K562 (cell line): ENCODE measurements at regions not wholly inside any gene's neighbourhood (a gene's known extent, or its start where the extent isn't known, plus 50 kb on each side); places are given as distances from the start of the nearest gene placed in this dataset.

Source experiments
- ATAC-seq: fragments of 200-7000 bp; cut with Tn5 transposase; 3 replicates; pipeline ENCODE4 v1.9.1; 2020; ENCODE audit warnings: moderate library complexity
- BruUV-seq: library from RNA; stranded (reverse); fragments of 400-500 nt; replicated peaks from 2 replicates; lab custom pipeline; 2021; lab: Mats Ljungman, UMichigan
- CTCF ChIA-PET: fragments of 300-600 bp; formaldehyde crosslinking; extraction: SDS; loops from one replicate; lab custom pipeline; 2021; ENCODE audit warnings: low intra/inter-chr PET ratio; lab: Yijun Ruan, JAX
- POLR2A ChIA-PET: fragments of 300-600, 350-650 bp; sonication (Branson Sonifier 250); formaldehyde crosslinking; extraction: SDS; loops from one replicate; lab custom pipeline; 2021; ENCODE audit warnings: antibody characterized with exemption, inconsistent platforms; lab: Yijun Ruan, JAX
- DNase-seq, 4 experiments: peaks; one replicate each; pipeline versions ENCODE4 v3.0.0 to v3.0.0-alpha.2; 2011 to 2018; ENCODE audit warnings: low spot score in 3 of 4, mixed read lengths in 3 of 4; ENCODE audit errors: extremely low read depth in 1 of 4
- FAIRE-seq: peaks from 2 replicates; lab custom pipeline; 2011; peaks lifted over from hg19 to GRCh38; lab: Jason Lieb, UNC
- H2AFZ ChIP-seq: 2 replicates; pipeline ENCODE4 v1.6.0; 2011; ENCODE audit warnings: low read depth, low read length, control low read depth, inconsistent platforms
- H3K27ac ChIP-seq: fragments of 200-600 bp; 3 replicates; pipeline ENCODE4 v1.8.0; 2011; ENCODE audit warnings: low read depth, mild to moderate bottlenecking, control low read depth, inconsistent platforms, low read length, moderate library complexity, mixed read lengths; ENCODE audit errors: extremely low read depth
- H3K27me3 ChIP-seq, 2 experiments: fragments of 300-600 bp in 1 of 2; 2 replicates in 1 of 2; 3 replicates in 1 of 2; pipeline versions ENCODE4 v1.6.0 to v1.8.0; 2011; ENCODE audit warnings: inconsistent platforms in 2 of 2, low read length in 2 of 2, mild to moderate bottlenecking in 1 of 2, mixed read lengths in 1 of 2, moderate library complexity in 1 of 2; ENCODE audit not compliant: control insufficient read depth in 2 of 2, insufficient read depth in 2 of 2
- H3K36me3 ChIP-seq: fragments of 300-600 bp; 3 replicates; pipeline ENCODE4 v1.8.0; 2011; ENCODE audit warnings: mild to moderate bottlenecking, low read length, inconsistent platforms; ENCODE audit not compliant: control insufficient read depth, insufficient read depth
- H3K4me1 ChIP-seq, 2 experiments: fragments of 200-600 bp in 1 of 2; replicated peaks in 1 of 2; 2 replicates in 1 of 2; 3 replicates in 1 of 2; pipeline versions ENCODE4 v1.5.1 to v1.8.0; 2011; ENCODE audit warnings: inconsistent platforms in 2 of 2, low read length in 2 of 2, mild to moderate bottlenecking in 1 of 2, mixed read lengths in 1 of 2, moderate library complexity in 1 of 2; ENCODE audit not compliant: control insufficient read depth in 2 of 2, insufficient read depth in 2 of 2
- H3K4me2 ChIP-seq: 2 replicates; pipeline ENCODE4 v1.6.1; 2011; ENCODE audit warnings: low read length, control low read depth, inconsistent platforms, mixed read lengths; ENCODE audit not compliant: insufficient read depth
- H3K4me3 ChIP-seq: fragments of 200-600 bp; sonication (generic), shearing (Covaris generic); 2 replicates; pipeline ENCODE4 v1.5.1; 2016; ENCODE audit warnings: control low read depth, inconsistent platforms
- H3K79me2 ChIP-seq: fragments of 200-600 bp; 3 replicates; pipeline ENCODE4 v1.8.0; 2011; ENCODE audit warnings: low read length, inconsistent platforms; ENCODE audit not compliant: control insufficient read depth, insufficient read depth
- H3K9ac ChIP-seq, 2 experiments: 2 replicates each; pipeline versions ENCODE4 v1.6.0 to v1.6.1; 2011; ENCODE audit warnings: low read depth in 2 of 2, low read length in 2 of 2, control low read depth in 1 of 2, inconsistent platforms in 1 of 2, mild to moderate bottlenecking in 1 of 2, mixed read lengths in 1 of 2; ENCODE audit not compliant: insufficient read depth in 1 of 2
- H3K9me1 ChIP-seq: one replicate; pipeline ENCODE4 v1.6.0; 2011; ENCODE audit warnings: inconsistent platforms, mild to moderate bottlenecking, low read length, moderate library complexity; ENCODE audit not compliant: control insufficient read depth, insufficient read depth
- H3K9me3 ChIP-seq: replicated peaks from 2 replicates; pipeline ENCODE4 v1.5.1; 2011; ENCODE audit warnings: low read depth, low read length, inconsistent platforms; ENCODE audit not compliant: control insufficient read depth, insufficient read depth
- H4K20me1 ChIP-seq: replicated peaks from 2 replicates; pipeline ENCODE4 v1.6.1; 2011; ENCODE audit warnings: low read length, inconsistent platforms, mixed read lengths; ENCODE audit not compliant: control insufficient read depth, insufficient read depth
- CAMTA2 ChIP-seq: fragments of 250-450 bp; sonication (Bioruptor Pico); conservative IDR thresholded peaks from 2 replicates; pipeline ENCODE4 v1.5.1; 2022
- CC2D1A ChIP-seq: fragments of 450-650 bp; IDR thresholded peaks from 2 replicates; pipeline ENCODE4 v1.6.1; 2017; ENCODE audit warnings: mild to moderate bottlenecking
- NUFIP1 ChIP-seq: fragments of 450-650 bp; IDR thresholded peaks from 2 replicates; pipeline ENCODE4 v1.6.1; 2018; ENCODE audit not compliant: partially characterized antibody
- RAD51 ChIP-seq: fragments of 450-650 bp; IDR thresholded peaks from 2 replicates; pipeline ENCODE4 v1.7.1; 2016; ENCODE audit warnings: low read depth, mild to moderate bottlenecking, borderline replicate concordance
- SOX6 ChIP-seq: fragments of 450-650 bp; IDR thresholded peaks from 2 replicates; pipeline ENCODE4 v1.6.1; 2014; ENCODE audit warnings: mild to moderate bottlenecking
- WGBS: fragments of 100-300 bp; shearing (Covaris generic); methylation state at CpG from one replicate; pipeline ENCODE4 v1.1.6; 2016; ENCODE audit warnings: low coverage, mixed read lengths; ENCODE audit not compliant: insufficient coverage; ENCODE audit errors: missing lambda C conversion rate; 5-methylcytosine and 5-hydroxymethylcytosine counted together
- in situ Hi-C: fragments of 300-500 bp; cut with MboI; formaldehyde crosslinking; loops from 4 replicates; pipeline ENCODE4 v1.15.0; 2018; ENCODE audit warnings: inconsistent platforms, mixed read lengths
- intact Hi-C: fragments of 100-400 bp; cut with micrococcal nuclease; formaldehyde crosslinking; loops from 2 replicates; pipeline ENCODE4 v1.14.2; 2022
- TF ChIP-seq, protein P1 (sequence below): sonication (generic); formaldehyde crosslinking; IDR thresholded peaks from 2 replicates; pipeline ENCODE4 v1.8.0; 2022; ENCODE audit warnings: missing genetic modification reagents, mild to moderate bottlenecking, borderline replicate concordance
- TF ChIP-seq, protein P2 (sequence below): sonication (generic); formaldehyde crosslinking; IDR thresholded peaks from 2 replicates; pipeline ENCODE4 v1.8.1; 2023; ENCODE audit warnings: missing genetic modification reagents, mild to moderate bottlenecking, borderline replicate concordance
- TF ChIP-seq, protein P3 (sequence below), 2 experiments: fragments of 450-650 bp in 1 of 2; sonication (generic) in 1 of 2; formaldehyde crosslinking in 1 of 2; IDR thresholded peaks; 2 replicates each; pipeline versions ENCODE4 v1.7.1 to v1.9.0; 2016 to 2022; ENCODE audit warnings: inconsistent platforms in 1 of 2, mild to moderate bottlenecking in 1 of 2, missing genetic modification reagents in 1 of 2

DNA sequence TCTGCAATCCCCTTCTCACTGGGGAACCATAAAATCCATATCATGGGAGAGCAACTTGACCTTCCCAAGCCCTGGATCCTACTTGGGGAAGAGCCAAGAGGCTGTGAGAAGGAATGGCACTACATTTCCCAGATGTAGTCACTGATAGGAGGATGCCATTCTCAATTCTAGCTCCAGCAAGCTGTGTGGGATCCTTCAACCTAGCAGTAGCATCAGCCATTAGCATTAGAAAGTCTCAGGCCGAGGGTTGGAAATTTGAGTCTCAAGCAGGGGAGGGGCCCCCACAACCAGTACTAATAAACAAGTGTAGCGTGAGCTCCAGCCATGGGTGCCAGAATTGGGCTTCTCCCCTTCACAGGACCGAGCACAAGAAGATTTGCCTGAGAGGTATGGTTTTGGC lies 84.3 kb upstream of the NELL2 start:
- H3K4me2 ChIP-seq, result no peak overlapping the region
- no peaks in the 10 kb centered on the region for H4K20me1 ChIP-seq
- no peak overlapping the region for H3K27ac ChIP-seq
- no peaks in the 10 kb centered on the region for H3K9me3 ChIP-seq
- CTCF ChIA-PET, result no interaction called here
- H3K79me2 ChIP-seq, result no peaks in the 10 kb centered on the region
- intact Hi-C loops (no loop called here), in situ Hi-C loops (no loop called here)
- FAIRE-seq (no peak), ATAC-seq (no peak), DNase-seq (no peak)
- H3K9ac ChIP-seq, result no peak overlapping the region
- 0% methylated on average over 3 of the region's 3 CpGs for WGBS
- no peaks in the 10 kb centered on the region for H3K4me1 ChIP-seq
- no peaks in the 10 kb centered on the region for H3K27me3 ChIP-seq
- H2AFZ ChIP-seq, result no peak overlapping the region
- no peak overlapping the region for H3K4me3 ChIP-seq
- H3K9me1 ChIP-seq, result no peaks in the 10 kb centered on the region
- BruUV-seq, result no TSS peak
- H3K36me3 ChIP-seq, result no peaks in the 10 kb centered on the region
- POLR2A ChIA-PET, result interaction anchor here (0.6 kb wide), 1 partner anchor 86 kb away, joined by 3 read pairs; no protein-coding TSS in a partner anchor
- TF ChIP-seq CAMTA2 (CRISPR knock-in tag) (no peak), RAD51 (no peak), CC2D1A (no peak), SOX6 (no peak), NUFIP1 (no peak)
- TF ChIP-seq, protein P1, sequence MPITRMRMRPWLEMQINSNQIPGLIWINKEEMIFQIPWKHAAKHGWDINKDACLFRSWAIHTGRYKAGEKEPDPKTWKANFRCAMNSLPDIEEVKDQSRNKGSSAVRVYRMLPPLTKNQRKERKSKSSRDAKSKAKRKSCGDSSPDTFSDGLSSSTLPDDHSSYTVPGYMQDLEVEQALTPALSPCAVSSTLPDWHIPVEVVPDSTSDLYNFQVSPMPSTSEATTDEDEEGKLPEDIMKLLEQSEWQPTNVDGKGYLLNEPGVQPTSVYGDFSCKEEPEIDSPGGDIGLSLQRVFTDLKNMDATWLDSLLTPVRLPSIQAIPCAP, result no peak
- TF ChIP-seq, protein P2, sequence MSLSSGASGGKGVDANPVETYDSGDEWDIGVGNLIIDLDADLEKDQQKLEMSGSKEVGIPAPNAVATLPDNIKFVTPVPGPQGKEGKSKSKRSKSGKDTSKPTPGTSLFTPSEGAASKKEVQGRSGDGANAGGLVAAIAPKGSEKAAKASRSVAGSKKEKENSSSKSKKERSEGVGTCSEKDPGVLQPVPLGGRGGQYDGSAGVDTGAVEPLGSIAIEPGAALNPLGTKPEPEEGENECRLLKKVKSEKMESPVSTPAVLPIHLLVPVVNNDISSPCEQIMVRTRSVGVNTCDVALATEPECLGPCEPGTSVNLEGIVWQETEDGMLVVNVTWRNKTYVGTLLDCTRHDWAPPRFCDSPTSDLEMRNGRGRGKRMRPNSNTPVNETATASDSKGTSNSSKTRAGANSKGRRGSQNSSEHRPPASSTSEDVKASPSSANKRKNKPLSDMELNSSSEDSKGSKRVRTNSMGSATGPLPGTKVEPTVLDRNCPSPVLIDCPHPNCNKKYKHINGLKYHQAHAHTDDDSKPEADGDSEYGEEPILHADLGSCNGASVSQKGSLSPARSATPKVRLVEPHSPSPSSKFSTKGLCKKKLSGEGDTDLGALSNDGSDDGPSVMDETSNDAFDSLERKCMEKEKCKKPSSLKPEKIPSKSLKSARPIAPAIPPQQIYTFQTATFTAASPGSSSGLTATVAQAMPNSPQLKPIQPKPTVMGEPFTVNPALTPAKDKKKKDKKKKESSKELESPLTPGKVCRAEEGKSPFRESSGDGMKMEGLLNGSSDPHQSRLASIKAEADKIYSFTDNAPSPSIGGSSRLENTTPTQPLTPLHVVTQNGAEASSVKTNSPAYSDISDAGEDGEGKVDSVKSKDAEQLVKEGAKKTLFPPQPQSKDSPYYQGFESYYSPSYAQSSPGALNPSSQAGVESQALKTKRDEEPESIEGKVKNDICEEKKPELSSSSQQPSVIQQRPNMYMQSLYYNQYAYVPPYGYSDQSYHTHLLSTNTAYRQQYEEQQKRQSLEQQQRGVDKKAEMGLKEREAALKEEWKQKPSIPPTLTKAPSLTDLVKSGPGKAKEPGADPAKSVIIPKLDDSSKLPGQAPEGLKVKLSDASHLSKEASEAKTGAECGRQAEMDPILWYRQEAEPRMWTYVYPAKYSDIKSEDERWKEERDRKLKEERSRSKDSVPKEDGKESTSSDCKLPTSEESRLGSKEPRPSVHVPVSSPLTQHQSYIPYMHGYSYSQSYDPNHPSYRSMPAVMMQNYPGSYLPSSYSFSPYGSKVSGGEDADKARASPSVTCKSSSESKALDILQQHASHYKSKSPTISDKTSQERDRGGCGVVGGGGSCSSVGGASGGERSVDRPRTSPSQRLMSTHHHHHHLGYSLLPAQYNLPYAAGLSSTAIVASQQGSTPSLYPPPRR (CRISPR knock-in tag), result no peak
- TF ChIP-seq, protein P3, sequence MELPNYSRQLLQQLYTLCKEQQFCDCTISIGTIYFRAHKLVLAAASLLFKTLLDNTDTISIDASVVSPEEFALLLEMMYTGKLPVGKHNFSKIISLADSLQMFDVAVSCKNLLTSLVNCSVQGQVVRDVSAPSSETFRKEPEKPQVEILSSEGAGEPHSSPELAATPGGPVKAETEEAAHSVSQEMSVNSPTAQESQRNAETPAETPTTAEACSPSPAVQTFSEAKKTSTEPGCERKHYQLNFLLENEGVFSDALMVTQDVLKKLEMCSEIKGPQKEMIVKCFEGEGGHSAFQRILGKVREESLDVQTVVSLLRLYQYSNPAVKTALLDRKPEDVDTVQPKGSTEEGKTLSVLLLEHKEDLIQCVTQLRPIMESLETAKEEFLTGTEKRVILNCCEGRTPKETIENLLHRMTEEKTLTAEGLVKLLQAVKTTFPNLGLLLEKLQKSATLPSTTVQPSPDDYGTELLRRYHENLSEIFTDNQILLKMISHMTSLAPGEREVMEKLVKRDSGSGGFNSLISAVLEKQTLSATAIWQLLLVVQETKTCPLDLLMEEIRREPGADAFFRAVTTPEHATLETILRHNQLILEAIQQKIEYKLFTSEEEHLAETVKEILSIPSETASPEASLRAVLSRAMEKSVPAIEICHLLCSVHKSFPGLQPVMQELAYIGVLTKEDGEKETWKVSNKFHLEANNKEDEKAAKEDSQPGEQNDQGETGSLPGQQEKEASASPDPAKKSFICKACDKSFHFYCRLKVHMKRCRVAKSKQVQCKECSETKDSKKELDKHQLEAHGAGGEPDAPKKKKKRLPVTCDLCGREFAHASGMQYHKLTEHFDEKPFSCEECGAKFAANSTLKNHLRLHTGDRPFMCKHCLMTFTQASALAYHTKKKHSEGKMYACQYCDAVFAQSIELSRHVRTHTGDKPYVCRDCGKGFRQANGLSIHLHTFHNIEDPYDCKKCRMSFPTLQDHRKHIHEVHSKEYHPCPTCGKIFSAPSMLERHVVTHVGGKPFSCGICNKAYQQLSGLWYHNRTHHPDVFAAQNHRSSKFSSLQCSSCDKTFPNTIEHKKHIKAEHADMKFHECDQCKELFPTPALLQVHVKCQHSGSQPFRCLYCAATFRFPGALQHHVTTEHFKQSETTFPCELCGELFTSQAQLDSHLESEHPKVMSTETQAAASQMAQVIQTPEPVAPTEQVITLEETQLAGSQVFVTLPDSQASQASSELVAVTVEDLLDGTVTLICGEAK (IDR thresholded peaks at IDR 0.05), result no peak
- TF ChIP-seq, protein P3 (CRISPR knock-in tag; IDR thresholded peaks at IDR 0.05), result no peak
